SH-SY5Y (cell line): ENCODE measurements at regions not wholly inside any gene's neighbourhood (a gene's known extent, or its start where the extent isn't known, plus 50 kb on each side); places are given as distances from the start of the nearest gene placed in this dataset.

Experiments
- GATA2 ChIP-seq: IDR thresholded peaks from 2 replicates; pipeline ENCODE4 v1.6.1; 2011; ENCODE audit warnings: mild to moderate bottlenecking, low read depth, low read length
- GATA3 ChIP-seq: IDR thresholded peaks from 2 replicates; pipeline ENCODE4 v1.6.1; 2011; ENCODE audit warnings: low read depth, mild to moderate bottlenecking, low read length, moderate library complexity

DNA sequence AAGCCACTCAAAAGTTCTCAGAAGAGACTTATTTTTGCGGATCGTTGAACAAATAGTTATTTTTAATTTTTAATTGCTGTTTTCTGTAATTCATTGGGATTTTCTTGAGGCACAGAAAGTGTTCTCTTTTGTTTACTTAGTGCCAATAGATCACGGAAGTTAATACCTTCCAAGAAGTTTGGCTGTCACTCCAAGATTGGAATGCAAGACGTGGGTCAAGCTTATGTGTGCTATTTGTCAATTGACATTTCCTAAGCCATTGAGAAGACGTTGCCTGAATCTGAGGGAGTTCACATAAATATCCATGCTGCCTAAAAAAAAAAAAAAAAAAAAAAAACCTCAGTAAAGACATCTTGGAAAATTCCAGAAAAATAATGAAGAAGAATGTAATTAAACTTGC is 1071.4 kb upstream of the ADGRB3 start:
- no peak for TF ChIP-seq GATA3
- no peak for TF ChIP-seq GATA2

DNA sequence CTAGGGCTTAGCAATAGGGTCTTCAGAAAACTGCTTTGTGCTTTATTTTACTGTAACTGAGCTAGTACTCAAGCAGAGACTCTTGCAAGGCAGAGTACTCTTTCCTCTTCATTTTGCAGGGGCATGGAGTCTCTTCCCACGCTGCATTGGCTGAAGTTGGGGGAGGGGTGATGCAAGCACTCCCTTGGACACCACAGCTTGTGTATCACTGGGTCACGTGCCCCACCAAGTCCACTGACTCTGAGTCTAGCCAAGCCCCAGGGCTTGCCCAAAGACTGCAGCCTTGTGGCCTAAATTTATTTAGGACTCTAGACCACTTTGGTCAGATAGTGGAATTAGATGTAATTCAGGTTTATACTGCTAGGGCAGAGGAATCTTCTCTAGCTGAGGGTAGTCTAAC is 1075.0 kb upstream of the ADGRB3 start:
- TF ChIP-seq GATA3 (no peak), GATA2 (no peak)

DNA sequence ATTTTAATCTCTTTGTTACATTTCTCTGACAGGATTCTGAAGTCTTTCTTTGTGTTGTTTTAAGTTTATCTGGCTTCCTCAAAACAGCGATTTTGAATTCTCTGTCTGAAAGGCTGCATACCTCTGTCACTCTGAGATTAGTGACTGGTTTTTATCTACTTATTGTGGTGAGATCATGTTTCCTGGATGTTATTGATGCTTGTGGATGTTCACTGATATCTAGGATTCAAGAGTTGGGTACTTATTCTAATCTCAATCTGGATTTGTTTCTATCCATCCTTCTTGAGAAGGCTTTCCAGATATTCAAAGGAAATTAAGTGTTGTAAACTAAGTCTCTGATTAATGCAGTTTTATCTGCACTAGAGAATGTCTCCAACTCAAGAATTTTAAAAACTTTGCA is 1076.1 kb upstream of the ADGRB3 start:
- TF ChIP-seq GATA2 (no peak), GATA3 (no peak)

DNA sequence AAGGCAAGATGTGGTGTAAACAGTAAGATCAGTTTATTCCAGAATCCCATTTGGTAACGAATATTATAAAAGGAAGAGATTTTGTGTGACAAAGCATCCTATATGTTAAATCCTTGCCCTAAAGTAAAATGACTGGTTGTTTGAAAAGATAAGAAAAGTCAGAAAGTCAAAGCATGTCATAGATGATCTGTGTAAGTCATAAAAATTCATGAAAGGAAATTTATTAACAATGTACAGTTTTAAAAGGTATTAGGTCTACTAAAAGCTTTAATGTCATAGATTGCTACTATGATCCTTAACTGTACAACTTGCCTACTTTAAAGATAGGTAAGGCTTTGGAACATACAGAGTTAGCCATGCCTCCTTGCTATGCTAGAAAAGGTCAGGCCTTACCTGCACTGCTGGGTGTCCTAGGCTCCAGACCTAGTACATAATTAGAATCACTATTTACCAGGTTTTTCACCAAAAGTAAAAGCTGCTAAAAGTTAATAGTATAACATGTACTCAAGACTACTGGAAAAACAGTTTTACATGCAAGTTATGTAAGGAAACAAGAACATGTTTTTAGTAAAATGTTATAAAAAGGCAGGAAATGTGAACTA is 1090.1 kb upstream of the ADGRB3 start:
- no peak for TF ChIP-seq GATA2
- TF ChIP-seq GATA3: no peak

DNA sequence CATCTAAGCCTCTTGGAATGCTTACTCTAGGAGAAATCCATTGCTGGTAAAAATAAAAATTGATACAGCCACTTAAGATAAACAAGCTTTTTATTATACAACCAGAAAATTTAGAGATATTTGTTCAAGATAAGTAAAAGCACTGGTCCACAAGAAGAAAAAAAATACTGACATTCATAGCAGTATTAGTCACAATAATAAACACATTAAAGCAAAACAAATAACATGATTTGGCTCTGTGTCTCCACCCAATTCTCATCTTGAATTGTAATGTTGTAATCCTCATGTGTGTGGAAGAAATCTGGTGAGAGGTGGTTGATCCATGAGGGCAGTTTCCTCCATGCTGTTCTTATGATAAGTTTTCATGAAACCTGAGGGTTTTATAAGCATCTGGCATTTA is 1093.5 kb upstream of the ADGRB3 start:
- no peak for TF ChIP-seq GATA3
- TF ChIP-seq GATA2: no peak

DNA sequence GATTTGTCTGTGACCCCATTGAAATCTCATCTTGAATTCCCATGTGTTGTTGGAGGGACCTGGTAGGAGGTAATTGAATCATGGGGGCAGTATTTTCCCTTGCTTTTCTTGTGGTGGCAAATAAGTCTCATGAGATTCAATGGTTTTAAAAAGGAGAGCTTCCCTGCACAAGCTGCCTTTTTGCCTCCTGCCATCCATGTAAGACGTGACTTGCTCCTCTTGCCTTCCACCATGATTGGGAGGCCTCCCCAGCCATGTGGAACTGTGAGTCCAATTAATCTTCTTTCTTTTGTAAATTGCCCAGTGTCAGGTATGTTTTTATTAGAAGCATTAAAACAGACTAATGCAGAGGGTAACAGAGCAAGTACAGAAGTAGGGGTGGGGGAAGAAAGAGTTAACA is 1097.0 kb upstream of the ADGRB3 start:
- TF ChIP-seq GATA3 (no peak), GATA2 (no peak)

DNA sequence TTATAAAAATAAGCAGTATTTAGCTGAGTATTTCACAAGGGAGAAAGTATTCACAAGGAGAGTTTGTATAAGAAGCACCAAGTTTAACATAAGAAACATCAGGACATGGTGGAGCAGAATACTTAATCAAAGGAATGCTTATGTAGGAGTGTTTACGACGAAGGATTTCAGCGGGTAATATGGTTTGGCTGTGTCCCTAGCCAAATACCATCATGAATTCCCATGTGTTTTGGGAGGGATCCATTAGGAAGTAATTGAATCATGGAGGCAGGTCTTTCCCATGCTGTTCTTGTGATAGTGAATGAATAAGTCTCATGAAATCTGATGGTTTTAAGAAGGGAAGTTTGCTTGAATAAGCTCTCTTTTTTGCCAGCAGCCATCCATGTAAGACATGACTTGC is 1099.1 kb upstream of the ADGRB3 start:
- TF ChIP-seq GATA2 (no peak), GATA3 (no peak)

DNA sequence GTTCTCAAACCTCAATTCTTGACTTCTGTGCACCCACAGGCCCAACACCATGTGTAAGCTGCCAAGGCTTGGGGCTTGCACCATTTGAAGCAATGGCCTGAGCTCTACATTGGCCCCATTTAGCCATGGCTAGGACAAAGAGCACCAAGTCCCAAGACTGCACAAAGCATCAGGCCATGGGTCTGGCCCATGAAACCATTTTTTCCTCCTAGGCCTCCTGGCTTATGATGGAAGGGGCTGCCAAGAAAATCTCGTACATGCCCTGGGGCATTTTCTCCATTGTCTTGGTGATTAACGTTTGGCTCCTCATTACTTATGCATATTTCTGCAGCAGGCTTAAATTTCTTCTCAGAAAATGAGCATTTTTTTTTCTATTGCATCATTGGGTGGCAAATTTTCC is 1128.7 kb upstream of the ADGRB3 start:
- TF ChIP-seq GATA2: no peak
- no peak for TF ChIP-seq GATA3

DNA sequence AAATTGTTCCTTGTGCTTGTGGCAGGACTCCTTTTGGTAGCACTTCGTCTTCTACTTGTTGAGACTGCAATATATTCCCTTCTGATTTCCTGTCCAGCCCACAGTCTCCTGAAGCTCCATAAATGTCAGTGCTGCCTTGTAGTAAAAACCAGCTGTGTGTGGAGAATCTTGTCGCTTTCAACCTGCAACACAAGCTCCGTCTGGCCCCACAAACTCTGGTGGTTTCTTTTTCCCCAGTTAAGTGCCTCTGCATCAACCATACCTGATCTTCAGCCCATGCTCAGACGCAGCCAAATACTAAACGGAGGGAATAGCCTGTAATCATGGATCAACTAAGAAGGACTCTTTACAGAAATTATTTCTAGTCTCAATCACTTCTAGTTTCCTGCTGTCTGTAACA is 1133.3 kb upstream of the ADGRB3 start:
- no peak for TF ChIP-seq GATA3
- TF ChIP-seq GATA2: no peak

DNA sequence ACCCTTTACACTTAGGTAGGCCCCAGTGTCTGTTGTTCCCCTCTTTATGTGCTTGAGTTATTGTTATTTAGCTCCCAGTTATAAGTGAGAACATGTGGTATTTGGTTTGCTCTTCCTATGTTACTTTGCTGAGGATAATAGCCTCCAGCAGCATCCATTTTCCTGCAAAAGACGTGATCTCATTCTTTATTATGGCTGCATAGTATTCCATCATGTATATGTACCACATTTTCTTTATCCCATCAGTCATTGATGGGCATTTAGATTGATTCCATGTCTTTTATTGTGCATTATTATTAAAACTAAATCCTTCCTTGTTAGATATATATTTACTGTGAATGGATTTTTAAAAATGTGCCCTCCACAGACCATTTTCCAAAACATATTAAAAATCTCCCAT is 1137.3 kb upstream of the ADGRB3 start:
- TF ChIP-seq GATA2: no peak
- TF ChIP-seq GATA3: no peak

DNA sequence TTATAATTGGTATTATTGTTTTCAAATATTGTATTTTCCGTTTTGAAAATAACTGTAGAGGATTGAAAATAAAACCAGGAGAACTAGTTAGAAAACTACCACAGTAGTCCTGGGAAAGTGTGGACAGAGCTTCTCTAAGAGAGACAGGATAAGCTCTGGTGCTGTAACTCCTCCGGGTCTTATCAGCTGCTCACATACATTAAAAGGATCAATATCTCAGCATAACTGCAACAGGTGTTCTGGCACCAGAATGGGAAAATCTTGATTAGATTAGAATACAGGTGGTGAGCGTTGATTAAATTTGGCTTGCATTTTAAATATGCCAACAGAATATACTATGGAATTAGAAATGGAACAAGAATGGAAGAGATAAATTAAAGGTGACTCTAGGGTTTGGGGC is 1138.9 kb upstream of the ADGRB3 start:
- TF ChIP-seq GATA3 (no peak), GATA2 (no peak)

DNA sequence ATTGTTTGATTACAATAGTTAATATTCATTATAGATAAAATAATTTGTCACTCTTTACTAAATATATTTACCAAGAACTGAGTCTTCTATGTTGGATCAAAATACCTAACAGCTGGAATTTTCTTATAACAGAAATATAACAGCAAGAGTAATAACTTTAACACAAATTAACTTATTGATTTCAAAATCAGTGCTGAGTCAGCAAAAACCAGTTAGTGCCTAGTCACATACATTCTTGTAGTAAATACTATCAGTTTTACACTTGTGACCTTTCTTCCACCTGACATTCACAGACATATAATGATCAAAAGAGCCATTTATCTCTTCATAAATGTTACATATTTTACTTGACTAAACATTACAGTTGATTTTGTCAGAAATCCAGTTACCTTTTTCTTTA is 1141.4 kb upstream of the ADGRB3 start:
- TF ChIP-seq GATA2 (no peak), GATA3 (no peak)

DNA sequence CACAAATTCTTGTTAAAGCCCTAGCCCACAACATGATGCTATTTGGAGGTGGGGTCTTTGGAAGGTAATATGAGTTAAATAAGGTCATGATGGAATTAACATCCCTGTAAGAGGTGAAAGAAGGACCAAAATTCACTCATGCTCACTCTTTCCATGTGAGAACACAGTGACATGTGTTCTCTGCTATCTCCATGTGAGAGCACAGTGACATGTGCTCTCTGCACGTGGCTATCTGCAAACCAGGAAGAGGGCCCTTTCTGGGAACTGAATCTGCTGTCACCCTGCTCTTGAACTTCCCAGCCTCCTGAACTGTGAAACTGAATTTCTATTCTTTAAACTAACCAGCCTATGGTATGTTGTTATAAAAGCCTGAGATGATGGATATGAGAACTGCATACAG is 1159.4 kb upstream of the ADGRB3 start:
- no peak for TF ChIP-seq GATA2
- no peak for TF ChIP-seq GATA3

DNA sequence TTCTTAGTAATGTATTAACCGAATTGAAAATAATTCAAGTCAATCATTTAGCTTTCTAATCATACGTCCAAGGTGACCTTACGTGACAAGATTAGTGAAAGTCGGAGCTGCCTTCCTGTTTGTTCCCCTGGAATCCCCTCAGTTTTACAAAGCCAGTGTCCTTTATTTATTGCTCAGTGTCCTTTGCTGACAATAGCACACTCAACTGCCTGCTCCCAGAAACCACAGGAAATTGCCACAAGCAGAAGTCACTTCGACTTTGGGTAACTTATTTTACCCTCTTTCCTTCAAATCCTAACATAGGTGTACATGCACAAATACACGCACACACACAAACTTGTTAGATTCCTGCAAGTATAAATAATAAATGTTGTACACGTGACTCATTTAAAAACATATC is 1167.7 kb upstream of the ADGRB3 start:
- no peak for TF ChIP-seq GATA2
- no peak for TF ChIP-seq GATA3

DNA sequence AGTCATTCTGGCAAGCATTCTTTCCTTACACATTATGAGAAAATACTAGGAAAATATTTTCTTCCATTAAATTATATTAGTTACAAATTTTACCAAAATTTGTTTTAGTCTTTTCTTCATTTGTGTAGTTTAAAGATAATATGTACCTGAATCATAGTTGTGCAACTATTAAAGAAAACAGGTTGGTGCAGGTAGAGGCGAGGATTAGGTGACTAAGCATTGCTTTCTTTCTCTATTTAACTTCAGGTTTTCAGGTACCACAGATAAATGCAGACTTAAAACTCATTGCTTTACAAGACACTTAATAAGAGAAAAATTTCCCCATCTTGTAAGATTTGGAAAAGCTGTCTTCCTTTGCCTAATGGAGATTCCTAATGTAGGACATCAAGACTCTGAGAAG is 1175.5 kb upstream of the ADGRB3 start:
- TF ChIP-seq GATA2 (no peak), GATA3 (no peak)

DNA sequence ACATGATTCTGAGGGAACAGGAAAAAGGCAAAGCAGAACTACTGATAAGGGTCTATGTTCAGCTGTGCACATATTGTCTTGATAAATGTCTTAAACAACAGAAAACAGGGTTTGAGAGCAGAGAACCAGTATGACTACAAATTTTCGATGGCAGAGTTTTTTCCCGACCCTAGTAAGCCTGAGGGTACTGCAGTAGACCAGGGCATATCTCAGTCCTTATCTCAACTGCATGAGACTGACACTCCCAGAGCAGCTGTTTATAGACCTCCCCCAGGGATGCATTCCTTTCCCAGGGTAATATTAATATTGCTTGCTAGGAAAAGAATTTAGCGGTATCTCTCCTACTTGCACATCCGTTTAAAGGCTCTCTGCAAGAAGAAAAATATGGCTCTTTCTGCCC is 1176.8 kb upstream of the ADGRB3 start:
- TF ChIP-seq GATA3 (no peak), GATA2 (no peak)

DNA sequence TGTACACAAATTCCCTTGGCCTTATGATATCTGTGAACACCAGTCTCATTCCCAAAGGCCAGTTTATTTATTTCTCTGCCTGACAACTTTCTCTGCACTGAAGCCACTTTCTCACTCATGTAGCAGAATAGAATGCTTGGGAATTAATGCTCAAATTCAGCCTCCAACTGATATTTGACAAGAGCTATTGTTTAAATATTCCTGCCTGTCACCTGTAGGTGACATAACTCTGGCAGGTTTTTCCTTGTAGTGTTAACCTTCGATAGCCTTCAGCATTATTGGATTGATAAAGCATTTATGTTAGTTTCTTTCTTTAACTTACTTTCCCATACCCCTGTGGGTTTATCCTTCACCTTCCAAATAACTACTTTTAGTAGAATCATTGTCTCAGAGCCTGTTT is 1183.2 kb upstream of the ADGRB3 start:
- no peak for TF ChIP-seq GATA3
- no peak for TF ChIP-seq GATA2
